Stromal cell of bone marrow (primary cell): ENCODE measurements at regions not wholly inside any gene's neighbourhood (a gene's known extent, or its start where the extent isn't known, plus 50 kb on each side); places are given as distances from the start of the nearest gene placed in this dataset.
"Not testable (repeated sequence)": the region's sequence is repeated elsewhere in the genome, so short reads cannot be mapped to it uniquely, and the experiment has no call there.

Experiments used
- DNase-seq: peaks from one replicate; pipeline ENCODE4 v3.0.0-alpha.2; 2012; ENCODE audit warnings: low read depth

DNA sequence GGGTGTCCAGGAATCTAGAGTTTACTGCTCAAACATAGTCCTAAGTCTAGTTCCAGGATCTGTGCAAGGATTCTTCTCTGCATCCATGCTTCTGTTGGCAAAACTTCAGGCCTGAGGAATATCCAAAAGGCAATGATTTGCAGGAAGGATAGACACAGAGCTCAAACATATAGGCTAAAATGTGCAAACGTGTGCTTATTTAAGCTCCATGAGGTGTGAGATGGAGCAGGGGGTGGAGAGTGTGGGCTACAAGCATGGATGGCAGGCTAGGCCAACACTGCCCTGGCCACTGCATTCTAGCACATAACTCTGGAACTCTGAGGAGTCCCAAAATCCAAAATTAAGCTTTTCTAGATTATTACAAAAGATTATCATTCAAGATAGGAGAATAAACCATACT lies 301.1 kb downstream of the PAX3 start:
- DNase-seq: no peak

DNA sequence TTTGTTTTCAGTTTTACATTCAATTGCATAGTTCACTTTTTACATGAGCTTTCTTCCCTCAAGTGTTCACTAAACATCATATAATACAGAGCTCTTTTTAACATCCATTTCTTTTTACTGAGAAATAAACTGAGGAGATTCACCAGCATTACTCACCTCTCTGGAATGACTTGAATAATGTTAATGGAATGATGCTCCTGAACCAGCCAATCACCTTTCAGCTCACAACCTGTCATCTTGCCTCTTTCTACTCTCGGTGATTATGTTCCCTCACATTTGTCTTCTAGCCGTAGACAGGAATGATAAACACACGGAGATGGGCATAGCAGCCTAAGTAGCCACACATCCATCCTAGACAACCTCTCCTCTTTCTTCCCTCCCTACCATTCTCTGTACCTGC lies 301.7 kb downstream of the PAX3 start:
- peak; percentile 3 for DNase-seq

DNA sequence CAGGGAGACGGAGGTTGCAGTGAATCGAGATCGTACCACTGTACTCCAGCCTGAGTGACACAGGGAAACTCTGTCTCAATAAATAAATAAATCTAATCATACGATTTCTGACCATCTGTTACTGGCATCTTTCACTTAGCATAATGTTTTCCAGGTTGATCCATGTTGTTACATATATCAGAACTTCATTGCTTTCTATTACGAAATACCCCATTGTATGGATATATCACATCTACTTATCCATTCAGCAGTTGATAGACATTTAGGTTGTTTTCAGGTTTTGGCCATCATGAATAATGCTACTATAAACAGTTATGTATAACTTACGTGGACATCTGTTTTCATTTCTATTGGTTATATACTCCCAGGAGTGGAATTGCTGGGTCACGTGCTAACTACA lies 303.9 kb downstream of the PAX3 start:
- no peak for DNase-seq

DNA sequence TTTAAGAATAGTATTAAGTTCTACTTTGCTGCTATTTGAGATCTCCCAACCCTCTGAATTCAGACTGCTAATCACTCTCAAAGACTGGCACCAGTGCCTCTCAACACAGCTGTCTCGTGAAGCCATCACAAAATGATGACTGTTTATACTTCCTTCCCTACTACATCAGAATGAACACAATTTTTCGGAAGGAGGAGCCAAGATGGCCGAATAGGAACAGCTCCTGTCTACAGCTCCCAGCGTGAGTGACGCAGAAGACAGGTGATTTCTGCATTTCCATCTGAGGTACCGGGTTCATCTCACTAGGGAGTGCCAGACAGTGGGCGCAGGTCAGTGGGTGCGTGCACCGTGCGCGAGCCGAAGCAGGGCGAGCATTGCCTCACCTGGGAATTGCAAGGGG lies 314.4 kb downstream of the PAX3 start:
- not testable (repeated sequence) for DNase-seq

GRCh38 chr2:221981912-221982470 lies 316.8 kb downstream of the PAX3 start:
- DNase-seq: no peak

GRCh38 chr2:221975151-221975550 lies 323.6 kb downstream of the PAX3 start:
- DNase-seq: no peak

DNA sequence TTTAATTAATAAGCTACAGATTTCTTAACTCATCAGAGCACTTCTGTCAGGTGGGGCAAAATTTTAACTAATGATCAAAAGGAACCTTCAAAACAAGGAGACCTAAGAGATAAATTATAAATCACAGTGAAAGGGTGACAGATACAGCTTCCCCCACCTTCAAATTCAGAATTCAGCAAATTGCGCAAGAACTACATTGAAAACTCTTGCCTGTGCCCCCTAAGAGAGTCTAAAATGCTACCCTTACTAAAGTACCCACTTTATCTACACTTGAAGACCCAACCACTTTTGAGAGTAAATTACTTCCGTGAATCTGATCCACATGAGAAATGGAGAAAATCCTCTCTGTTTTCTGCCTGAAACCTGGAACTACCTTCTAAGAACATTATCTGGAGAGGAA lies 324.9 kb downstream of the PAX3 start:
- DNase-seq: no peak

DNA sequence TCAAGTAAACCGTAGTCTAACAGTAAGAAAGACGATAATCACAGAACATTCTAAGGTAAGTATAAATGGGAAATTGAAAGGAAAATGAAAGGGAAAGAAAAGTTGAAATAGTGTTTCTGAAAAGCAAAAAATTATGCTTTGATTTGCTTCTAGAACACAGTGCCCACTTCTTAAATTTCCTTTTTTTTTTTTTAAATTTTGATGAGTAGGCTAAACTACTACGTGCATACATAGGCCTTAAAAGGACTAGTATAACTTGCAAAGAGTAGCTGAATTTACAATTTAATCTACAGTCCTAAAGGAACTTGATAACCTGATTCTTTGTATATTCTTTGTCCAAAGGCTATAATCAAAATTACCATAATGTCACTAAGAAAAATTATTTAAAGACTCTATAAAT lies 325.3 kb downstream of the PAX3 start:
- DNase-seq: no peak

DNA sequence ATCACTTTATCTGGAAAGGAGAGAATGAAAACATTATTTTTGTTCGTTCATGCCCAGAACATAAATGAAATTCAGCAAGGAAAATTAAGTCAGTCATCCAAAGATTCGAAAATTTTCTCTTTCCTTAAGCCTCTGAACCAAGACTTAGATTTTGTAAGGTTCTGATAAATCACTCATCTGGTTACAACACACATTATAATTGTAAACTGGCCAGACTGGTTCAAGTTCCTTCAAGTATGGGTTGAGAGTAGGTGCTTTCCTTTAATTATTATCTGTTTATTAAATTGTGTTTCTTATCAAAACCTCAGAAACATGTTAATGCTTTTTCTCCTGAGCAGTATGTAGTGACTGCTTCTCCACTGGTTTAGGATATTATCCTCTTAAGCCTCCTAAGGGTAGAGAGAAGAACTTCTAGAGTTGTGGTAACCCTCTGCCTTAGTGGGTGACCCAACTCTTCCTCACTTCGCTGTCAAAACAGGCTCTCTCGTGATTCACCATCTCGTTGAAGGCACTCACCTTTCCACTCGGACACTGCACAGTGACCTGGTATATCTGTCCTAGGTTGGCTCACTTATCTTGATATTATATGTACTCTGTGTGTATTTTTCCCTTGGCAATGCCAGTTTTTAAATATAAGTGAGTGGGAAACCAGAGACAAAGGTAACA lies 325.9 kb downstream of the PAX3 start:
- no peak for DNase-seq

DNA sequence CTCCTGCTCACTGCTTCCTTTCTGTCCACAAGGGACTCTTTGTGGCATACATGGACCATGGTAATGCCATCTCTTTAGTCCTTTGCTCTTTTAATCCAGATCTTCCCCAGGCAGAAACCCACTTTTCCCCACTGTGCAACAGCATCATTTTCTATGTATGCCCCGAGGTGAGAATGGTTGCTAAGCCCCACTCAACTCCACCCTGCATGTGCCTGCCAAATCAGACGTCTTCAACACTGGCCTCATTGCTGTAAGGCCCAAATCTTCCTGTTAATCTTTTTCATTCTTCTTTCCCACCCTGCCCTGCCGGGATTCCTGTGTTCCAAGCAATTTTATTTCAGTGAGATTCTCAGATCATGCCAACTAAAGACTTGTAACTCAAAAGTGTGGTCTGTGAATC lies 328.4 kb downstream of the PAX3 start:
- no peak for DNase-seq

DNA sequence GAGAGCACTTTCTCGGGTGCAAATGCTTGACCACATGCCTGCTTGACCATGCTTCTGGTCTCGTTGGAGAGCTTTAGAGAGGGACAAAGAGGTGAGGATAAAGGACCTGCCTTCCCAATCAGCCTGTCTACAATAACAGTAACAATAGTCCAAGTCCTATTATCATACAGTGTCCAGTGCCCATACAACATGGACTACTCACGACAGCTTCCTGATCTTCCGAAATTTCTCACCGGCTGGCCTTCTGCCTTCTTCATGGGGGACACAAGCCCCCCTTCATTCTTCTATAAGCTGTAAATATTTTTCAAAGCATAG lies 329.0 kb downstream of the PAX3 start:
- no peak for DNase-seq

GRCh38 chr2:221969087-221969829 lies 329.5 kb downstream of the PAX3 start:
- DNase-seq: peak; percentile 15

DNA sequence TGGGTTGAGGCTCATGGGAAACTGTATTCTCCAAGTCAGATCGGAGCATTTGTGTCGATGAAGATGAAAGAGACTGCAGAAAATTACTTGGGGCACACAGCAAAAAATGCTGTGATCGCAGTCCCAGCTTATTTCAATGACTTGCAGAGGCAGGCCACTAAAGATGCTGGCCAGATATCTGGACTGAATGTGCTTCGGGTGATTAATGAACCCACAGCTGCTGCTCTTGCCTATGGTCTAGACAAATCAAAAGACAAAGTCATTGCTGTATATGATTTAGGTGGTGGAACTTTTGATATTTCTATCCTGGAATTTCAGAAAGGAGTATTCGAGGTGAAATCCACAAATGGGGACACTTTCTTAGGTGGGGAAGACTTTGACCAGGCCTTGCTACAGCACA lies 336.6 kb downstream of the PAX3 start:
- no peak for DNase-seq

GRCh38 chr2:221961561-221961960 lies 337.2 kb downstream of the PAX3 start:
- no peak for DNase-seq

DNA sequence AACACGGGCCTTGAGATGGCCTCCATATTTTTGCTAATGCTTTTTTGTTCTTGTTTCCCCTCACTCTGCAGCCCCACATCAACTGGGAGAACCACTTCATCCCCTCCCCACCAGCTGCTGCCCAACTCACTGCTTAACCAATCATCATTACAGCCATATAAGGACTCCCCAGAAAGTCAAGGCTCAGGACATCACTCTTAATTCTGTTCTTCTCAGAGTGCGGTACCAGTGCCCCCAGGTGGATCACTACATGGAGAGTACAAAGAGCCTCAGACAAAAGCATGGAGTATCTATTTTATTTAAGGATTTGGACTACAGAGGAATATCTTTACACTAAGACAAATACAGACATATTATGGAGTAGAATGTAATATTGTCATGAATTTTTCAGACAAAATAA lies 340.6 kb downstream of the PAX3 start:
- DNase-seq: no peak

GRCh38 chr2:221948076-221948475 lies 350.7 kb downstream of the PAX3 start:
- DNase-seq: no peak

DNA sequence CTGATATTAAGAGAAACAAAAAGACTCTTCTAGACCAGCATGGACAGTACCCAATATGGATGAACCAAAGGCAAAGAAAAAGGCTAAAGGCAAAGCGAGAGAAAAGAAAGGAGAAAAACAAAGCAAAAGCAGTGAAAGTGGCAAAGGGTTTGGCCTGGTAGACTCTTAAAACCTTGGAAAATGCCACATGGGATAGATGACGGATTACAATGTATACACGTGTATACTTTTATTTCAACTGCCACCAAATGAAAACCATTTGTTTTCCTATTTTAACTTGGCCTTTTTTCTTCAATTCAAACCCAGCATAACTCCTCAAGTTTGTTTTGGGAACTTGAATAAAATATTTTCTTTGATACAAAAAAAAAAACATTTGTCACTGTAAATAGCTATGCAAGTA lies 354.3 kb downstream of the PAX3 start:
- not testable (repeated sequence) for DNase-seq

- DNase-seq: peak; percentile 56
Observed at GRCh38 chr2:221943076-221943810, 355.6 kb downstream of the PAX3 start.

DNA sequence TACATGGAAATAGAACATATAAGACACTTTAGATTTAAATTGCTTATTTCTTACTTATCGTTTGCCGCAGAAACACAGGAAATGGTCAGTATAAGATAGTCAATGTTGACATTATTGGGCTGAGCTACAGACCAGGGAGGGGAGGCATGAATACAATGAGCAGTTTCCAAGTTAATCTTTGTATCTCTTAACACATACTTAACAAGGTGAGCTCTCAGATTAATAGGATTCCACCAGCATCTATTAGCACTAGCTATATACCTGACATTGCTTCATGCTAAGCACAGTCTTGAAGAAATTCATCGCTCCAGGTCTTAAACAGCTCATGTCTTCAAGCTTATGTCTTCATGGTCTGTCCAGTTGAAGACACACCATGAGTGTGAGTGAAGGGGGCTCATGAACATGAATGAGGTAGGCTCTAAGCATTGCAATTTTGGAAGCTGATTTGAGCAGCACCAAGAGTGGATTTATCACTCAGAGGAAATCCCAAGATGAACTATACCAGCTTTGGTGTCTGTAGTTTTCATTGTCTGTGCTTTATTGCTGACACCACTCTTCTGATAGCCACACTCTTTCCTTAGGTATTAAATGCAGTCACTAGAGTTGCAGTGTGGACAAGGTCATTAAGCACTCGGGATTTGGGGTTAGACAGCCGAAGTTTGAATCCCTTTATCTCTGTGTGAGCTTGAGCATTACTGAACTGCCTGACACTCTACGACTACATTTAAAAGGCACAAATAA lies 359.3 kb upstream of the EPHA4 start:
- no peak for DNase-seq

DNA sequence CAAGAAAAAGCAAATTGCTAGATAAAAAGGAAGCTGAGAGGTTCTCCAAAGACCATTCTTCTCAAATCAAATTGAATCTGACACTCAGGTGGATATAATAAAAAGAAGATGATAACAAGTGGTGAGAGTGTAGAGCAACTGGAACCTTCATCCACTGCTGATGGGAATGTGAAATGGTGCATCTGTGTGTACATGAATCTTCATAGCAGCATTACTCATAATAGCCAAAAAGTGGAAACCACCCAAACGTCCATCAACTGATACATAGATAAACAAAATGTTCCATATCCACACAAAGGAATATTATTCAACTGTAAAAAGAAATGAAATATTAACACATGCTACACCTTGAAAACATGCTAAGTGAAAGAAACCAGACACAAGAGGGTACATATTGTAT lies 357.2 kb upstream of the EPHA4 start:
- DNase-seq: no peak

- no peak for DNase-seq
Observed at GRCh38 chr2:221926327-221926726, 354.2 kb upstream of the EPHA4 start.

- DNase-seq: no peak
Observed at GRCh38 chr2:221924576-221924975, 352.5 kb upstream of the EPHA4 start.
